Parathyroid adenoma (tissue), 2 donors: ENCODE measurements at regions not wholly inside any gene's neighbourhood (a gene's known extent, or its start where the extent isn't known, plus 50 kb on each side); places are given as distances from the start of the nearest gene placed in this dataset.

ENCODE experiments used
- H2AFZ ChIP-seq: fragments of 300-600 bp; sonication (generic); one replicate; pipeline ENCODE4 v1.7.0; 2017; ENCODE audit warnings: antibody characterized with exemption, mild to moderate bottlenecking
- H3K27ac ChIP-seq: fragments of 300-600 bp; sonication (generic); one replicate; pipeline ENCODE4 v1.7.0; 2017
- H3K27me3 ChIP-seq: fragments of 300-600 bp; sonication (generic); one replicate; pipeline ENCODE4 v1.7.0; 2017; ENCODE audit warnings: low read length; ENCODE audit not compliant: control insufficient read depth, insufficient read depth
- H3K36me3 ChIP-seq: fragments of 300-600 bp; sonication (generic); one replicate; pipeline ENCODE4 v1.7.0; 2017; ENCODE audit warnings: low read length; ENCODE audit not compliant: control insufficient read depth, insufficient read depth
- H3K4me1 ChIP-seq: fragments of 300-600 bp; sonication (generic); one replicate; pipeline ENCODE4 v1.7.0; 2017; ENCODE audit warnings: control low read depth
- H3K4me2 ChIP-seq: fragments of 300-600 bp; sonication (generic); one replicate; pipeline ENCODE4 v1.7.0; 2017; ENCODE audit warnings: low read length
- H3K4me3 ChIP-seq: fragments of 300-600 bp; sonication (generic); one replicate; pipeline ENCODE4 v1.7.0; 2017; ENCODE audit warnings: low read depth, low read length
- H3K79me2 ChIP-seq: fragments of 300-600 bp; sonication (generic); one replicate; pipeline ENCODE4 v1.7.0; 2017; ENCODE audit warnings: control low read depth
- H3K9ac ChIP-seq: fragments of 300-600 bp; sonication (generic); one replicate; pipeline ENCODE4 v1.7.0; 2017; ENCODE audit warnings: mild to moderate bottlenecking
- H3K9me3 ChIP-seq: fragments of 300-600 bp; sonication (generic); one replicate; pipeline ENCODE4 v1.7.0; 2017; ENCODE audit warnings: low read length; ENCODE audit not compliant: control insufficient read depth
- TF ChIP-seq, protein P1 (sequence below): fragments of 300-600 bp; sonication (generic); IDR thresholded peaks from one replicate; pipeline ENCODE4 v1.7.0; 2017; ENCODE audit warnings: antibody characterized with exemption, mild to moderate bottlenecking
- donor health status: primary hyperparathyroidism.

DNA sequence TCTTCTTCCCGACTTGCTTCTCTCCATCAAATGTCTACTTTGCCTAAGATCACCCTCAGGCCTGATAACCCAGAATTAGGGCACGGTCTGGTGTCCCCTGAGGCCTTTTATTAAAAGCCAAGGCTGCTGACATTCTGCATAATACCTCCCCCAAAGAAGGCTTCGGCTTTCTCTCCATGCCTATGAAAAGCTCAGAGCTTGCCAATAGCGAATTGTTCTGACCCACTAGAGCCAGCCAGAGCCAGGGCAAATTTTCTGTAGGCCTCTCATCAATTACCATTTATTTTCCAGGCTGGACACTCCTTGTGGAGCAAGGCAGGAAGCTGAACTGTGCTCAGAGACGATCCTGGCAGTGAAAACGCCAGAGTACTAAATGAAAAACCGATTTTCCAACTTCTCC is 64.3 kb upstream of the ADRB1 start:
- Histone ChIP-seq H3K27ac (no peak overlapping the region), H3K27me3 (no peaks in the 10 kb centered on the region), H3K79me2 (no peaks in the 10 kb centered on the region), H3K4me3 (no peak overlapping the region), H2AFZ (no peak overlapping the region), H3K9ac (no peak overlapping the region), H3K36me3 (no peaks in the 10 kb centered on the region), H3K4me2 (no peak overlapping the region), H3K4me1 (peaks cover 14% of the 10 kb centered on the region), H3K9me3 (no peaks in the 10 kb centered on the region)
- TF ChIP-seq, protein P1, sequence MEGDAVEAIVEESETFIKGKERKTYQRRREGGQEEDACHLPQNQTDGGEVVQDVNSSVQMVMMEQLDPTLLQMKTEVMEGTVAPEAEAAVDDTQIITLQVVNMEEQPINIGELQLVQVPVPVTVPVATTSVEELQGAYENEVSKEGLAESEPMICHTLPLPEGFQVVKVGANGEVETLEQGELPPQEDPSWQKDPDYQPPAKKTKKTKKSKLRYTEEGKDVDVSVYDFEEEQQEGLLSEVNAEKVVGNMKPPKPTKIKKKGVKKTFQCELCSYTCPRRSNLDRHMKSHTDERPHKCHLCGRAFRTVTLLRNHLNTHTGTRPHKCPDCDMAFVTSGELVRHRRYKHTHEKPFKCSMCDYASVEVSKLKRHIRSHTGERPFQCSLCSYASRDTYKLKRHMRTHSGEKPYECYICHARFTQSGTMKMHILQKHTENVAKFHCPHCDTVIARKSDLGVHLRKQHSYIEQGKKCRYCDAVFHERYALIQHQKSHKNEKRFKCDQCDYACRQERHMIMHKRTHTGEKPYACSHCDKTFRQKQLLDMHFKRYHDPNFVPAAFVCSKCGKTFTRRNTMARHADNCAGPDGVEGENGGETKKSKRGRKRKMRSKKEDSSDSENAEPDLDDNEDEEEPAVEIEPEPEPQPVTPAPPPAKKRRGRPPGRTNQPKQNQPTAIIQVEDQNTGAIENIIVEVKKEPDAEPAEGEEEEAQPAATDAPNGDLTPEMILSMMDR, result no peak

DNA sequence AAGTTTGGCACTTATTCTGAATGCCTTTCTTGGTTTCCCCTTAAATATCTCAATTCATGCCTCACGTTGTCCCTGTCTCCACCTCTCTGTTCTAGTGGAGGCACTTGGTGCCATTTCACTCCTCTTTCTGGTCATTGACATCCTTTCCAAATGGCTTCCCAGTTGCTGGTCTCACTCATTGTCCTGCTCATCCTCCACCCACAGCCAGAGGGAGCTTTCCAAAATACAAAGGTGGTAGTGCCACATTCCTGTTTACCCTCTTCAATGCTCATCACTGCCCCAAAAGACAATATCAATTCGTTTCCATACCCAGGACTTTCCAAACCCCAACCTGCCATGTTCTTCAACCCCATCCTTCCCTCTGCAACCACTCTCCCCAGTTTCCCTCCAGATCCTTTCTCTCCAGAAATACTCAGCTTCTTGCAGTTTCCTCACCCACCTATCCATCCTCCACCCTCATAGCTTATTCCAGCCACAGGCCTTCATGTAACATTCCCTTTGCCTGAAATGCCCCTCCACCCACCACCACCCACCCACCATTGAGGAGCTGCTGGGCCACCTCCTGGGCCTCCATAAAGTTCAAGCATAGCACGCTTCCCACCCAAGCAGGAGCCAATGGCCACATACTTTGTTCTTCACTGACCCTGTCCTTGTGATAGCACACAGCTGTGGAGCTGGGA is 63.1 kb upstream of the ADRB1 start:
- Histone ChIP-seq H3K27ac (no peak overlapping the region), H3K79me2 (no peaks in the 10 kb centered on the region), H3K27me3 (no peaks in the 10 kb centered on the region), H3K9me3 (no peaks in the 10 kb centered on the region), H2AFZ (no peak overlapping the region), H3K4me3 (no peak overlapping the region), H3K9ac (no peak overlapping the region), H3K4me2 (no peak overlapping the region), H3K4me1 (peaks cover 14% of the 10 kb centered on the region), H3K36me3 (no peaks in the 10 kb centered on the region)
- TF ChIP-seq, protein P1, result peak; percentile 17

DNA sequence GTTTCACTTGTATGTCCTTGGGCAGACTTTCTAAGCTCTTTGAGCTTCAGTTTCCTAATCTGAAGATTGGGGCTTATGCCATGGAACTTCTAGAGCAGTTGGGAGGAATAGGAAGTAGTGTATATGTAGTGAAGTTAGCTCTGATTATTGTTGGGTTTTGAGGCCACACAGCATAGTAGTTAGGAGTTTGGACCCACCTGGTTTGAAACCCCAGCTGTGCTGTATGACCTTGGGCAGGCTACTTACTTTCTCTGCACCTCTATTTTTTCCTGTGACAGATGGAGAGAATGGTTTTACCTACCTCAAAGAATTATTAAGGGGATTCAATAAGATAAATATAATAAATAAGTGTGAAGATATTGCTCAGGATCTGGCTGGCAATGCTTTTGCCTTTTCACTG is 61.4 kb upstream of the ADRB1 start:
- Histone ChIP-seq H3K4me2 (peak overlapping the region; percentile 29), H3K27me3 (no peaks in the 10 kb centered on the region), H3K27ac (peak overlapping the region; percentile 72), H3K9ac (no peak overlapping the region), H3K4me3 (no peak overlapping the region), H2AFZ (peak overlapping the region; percentile 86), H3K4me1 (peaks cover 14% of the 10 kb centered on the region), H3K79me2 (no peaks in the 10 kb centered on the region), H3K36me3 (no peaks in the 10 kb centered on the region), H3K9me3 (no peaks in the 10 kb centered on the region)
- TF ChIP-seq, protein P1, result no peak

DNA sequence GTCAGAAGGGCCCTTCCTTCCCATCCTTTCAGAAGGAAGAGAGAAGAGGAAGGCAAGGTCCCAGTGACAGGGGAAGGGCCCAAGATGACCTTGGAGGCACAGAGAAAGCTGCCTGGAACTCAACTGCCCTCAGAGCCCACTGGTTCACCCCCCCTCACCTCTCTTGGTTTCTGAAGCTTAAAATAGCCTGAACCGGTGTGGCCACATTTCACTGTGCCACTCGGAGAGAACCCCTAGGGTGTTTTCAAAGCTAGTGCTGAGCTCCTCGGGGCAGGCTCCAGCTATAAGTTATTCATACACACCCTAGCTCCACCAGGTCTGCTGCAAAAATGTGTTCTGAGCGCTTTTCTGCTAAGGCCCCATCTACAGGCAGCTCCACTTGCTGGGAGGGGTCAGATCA is 60.9 kb upstream of the ADRB1 start:
- H3K27ac ChIP-seq, result peak overlapping the region; percentile 72
- TF ChIP-seq, protein P1, result no peak
- H3K27me3 ChIP-seq, result no peaks in the 10 kb centered on the region

DNA sequence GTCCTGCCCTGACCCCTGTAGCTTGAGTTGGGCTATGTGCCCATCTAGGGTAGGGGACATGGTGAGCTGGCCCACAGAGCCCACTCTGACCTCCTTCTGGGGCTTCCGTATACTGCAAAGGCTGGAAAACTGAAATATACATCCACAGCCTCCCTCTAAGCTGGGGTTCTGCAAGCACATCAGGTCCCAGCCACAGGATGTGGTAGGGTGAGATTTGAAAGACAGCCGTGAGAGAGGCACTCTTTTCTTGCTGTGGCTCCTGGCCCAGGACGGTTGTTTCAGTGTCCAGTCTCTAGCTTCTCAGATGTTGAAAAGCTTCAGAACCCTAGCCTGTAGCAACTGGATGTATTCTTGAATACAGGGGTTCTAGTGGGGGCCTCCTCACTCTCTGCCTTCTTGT is 60.1 kb upstream of the ADRB1 start:
- H3K27ac ChIP-seq, result peak overlapping the region; percentile 72
- no peak overlapping the region for H3K4me3 ChIP-seq
- no peaks in the 10 kb centered on the region for H3K79me2 ChIP-seq
- TF ChIP-seq, protein P1, result no peak
- H3K4me1 ChIP-seq, result peaks cover 14% of the 10 kb centered on the region
- H3K9me3 ChIP-seq, result no peaks in the 10 kb centered on the region
- peak overlapping the region; percentile 86 for H2AFZ ChIP-seq
- H3K4me2 ChIP-seq, result peak overlapping the region; percentile 29
- H3K27me3 ChIP-seq, result no peaks in the 10 kb centered on the region
- no peak overlapping the region for H3K9ac ChIP-seq
- H3K36me3 ChIP-seq, result no peaks in the 10 kb centered on the region

More for the DNA sequence above, 60.9 kb upstream of the ADRB1 start:
- H3K9ac ChIP-seq, result no peak overlapping the region
- peaks cover 14% of the 10 kb centered on the region for H3K4me1 ChIP-seq
- no peak overlapping the region for H3K4me3 ChIP-seq
- H2AFZ ChIP-seq, result peak overlapping the region; percentile 86
- peak overlapping the region; percentile 29 for H3K4me2 ChIP-seq
- no peaks in the 10 kb centered on the region for H3K79me2 ChIP-seq
- no peaks in the 10 kb centered on the region for H3K36me3 ChIP-seq
- no peaks in the 10 kb centered on the region for H3K9me3 ChIP-seq
